GM19035 (cell line): ENCODE measurements at regions not wholly inside any gene's neighbourhood (a gene's known extent, or its start where the extent isn't known, plus 50 kb on each side); places are given as distances from the start of the nearest gene placed in this dataset.

ENCODE experiments used
- ATAC-seq: cut with Tn5 transposase; IDR thresholded peaks from one replicate; pipeline ENCODE4 v1.9.1; 2021; ENCODE audit not compliant: unreplicated experiment

DNA sequence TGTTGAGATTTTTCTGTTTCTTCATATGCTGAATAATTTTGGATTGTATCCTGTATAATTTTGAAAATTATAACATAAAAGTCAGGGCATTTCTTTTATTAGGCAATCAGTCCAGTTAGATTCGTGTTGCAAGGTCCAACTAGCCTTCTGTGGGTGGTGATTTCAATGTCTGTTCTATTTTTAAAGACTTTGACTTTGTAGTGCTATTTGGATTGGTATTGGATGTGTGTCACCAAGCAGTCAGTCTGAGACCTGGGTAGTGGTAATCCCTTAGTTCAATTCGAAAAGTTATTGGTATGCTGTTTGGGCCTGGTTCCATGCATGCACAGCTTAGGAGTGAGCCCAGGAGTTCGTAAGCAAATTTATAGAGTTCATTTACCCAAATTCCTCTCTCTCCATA lies 82.2 kb downstream of the EPDR1 start:
- no peak for ATAC-seq

- no peak for ATAC-seq
Observed at GRCh38 chr7:38006559-38006958, 86.1 kb downstream of the EPDR1 start.

DNA sequence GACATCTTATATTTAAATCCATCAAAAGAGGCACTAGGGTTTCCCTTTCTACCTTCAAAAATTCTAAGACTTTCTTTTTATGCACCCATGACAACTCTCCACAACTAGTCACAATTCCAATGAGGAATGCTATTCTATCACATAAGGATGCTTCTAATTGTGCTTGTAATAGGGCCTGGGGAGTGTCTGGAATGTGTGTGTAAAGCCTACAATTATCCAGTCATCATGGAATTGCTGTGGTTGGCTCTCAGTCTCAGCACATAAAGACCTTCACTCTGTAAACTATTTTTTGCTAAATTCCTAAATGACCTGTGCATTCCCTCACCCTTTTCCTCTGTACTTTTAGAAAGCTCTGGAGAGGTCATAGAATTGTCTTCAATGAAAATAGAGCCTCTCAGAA lies 86.7 kb downstream of the EPDR1 start:
- ATAC-seq: no peak

GRCh38 chr7:38013246-38013645 lies 92.8 kb downstream of the EPDR1 start:
- no peak for ATAC-seq

DNA sequence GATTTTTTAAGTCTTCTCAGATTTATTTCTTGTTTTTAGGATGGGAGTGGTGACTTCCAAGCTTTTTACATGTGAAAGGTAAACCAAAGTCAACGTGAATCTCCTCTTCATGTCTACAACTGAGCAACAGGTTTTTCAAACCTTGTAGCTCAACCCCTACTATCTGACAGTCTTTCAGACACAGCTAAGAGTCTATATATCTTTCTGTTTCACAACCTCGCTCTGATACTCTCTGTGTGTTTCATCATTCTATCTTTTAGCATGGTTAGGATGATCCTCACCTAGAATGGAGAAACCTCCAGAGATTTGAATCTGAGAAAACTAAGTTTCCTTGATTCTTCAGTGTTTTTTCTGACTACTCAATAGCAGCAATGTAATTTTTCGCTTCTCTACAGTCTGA lies 96.1 kb downstream of the EPDR1 start:
- ATAC-seq: no peak

DNA sequence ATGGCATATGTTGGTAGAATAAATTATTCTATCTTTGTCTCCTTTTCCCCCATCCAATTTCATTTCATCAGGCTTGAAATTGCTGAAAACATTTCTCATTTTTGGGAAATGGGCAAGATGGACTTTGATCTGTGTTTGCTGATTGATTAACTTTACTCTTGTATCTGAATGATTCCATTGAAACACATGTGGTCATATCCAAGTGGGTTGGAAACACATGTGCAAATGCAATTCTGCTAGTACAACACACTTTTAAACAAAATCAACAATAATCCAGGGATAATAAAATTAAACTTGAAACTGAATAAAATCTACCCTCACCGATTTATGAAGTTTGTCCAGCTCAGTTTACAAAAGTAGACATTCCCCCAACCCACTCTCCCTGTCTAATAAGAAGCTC lies 96.9 kb downstream of the EPDR1 start:
- ATAC-seq: no peak

DNA sequence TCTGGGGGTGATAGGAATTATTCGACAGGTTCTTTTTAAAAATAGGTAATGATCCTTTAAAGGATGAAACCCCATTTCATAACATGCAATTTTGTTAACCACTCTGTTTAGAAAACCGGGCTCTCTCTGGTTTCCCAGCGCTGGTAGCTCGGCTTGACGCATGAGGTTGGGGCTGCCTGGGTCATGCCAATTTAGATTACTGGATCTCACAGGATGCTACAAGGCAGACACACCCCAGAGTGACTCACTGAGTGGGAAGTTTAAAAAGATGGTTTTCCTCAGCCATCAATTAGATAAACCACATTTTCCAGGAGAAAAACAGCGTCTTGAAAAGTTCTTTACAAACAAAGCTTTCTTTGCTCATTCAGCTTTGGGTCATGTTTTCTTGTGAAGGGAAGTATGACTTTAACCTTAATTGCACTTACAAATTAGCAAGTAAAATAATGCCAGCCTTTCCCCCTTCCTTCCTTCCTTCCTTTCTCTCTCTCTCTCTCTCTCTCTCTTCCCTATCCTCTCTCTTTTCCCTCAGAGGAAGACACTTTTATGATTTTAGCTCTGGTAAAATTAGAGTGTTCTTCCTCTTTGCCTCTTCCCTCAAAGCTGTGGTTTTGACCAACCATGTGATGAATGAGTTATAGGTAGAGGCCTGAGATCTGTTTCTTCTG lies 99.8 kb downstream of the EPDR1 start:
- no peak for ATAC-seq

- no peak for ATAC-seq
Observed at GRCh38 chr7:38021892-38022291, 101.5 kb downstream of the EPDR1 start.

GRCh38 chr7:38025815-38026214 lies 105.4 kb downstream of the EPDR1 start:
- ATAC-seq: no peak

DNA sequence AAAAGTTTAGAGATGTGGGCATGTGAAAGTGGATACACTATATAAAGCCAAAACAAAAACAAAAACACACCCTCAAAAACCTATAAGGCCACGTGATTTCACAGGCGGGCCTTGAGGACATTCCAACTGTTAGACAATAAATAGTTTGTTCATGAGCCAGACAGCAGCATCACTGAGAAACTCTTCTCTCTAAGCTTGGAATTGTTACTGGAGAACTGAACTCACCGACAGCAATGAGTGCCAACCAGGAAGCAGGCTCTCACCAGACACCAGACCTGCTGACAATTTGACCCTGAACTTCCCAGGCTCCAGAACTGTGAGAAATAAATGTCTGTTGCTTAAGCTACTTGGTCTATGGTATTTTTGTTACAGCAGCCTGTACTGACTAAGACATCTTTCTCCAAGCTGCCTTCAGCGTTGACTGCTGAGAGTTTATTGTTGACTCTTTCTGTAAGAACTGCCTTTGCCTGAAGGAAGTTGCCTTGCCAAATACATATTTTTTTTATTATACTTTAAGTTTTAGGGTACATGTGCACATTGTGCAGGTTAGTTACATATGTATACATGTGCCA lies 107.5 kb downstream of the EPDR1 start:
- ATAC-seq: no peak

- ATAC-seq: no peak
Observed at GRCh38 chr7:38034062-38034908, 113.8 kb downstream of the EPDR1 start.

DNA sequence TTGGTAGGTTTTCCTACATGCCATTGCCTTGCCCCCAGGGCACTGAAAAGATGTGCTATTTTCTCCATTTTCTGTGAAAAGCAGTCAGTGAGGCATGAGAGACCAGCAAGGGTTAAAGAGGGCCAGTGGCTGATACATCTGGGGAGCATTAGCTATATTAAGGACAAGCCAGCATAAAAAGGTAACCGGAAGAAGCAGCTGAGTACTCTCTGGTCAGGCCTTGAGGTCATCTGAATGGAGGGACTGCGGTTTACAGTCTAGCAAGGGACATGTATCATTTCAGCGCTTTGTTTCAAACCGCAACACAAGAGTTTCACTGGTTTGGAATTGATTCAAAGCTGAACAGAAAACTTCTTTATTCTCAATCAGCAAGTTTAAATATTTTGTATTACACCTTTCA lies 120.4 kb downstream of the EPDR1 start:
- no peak for ATAC-seq

GRCh38 chr7:38049679-38050078 lies 128.4 kb upstream of the STARD3NL start:
- ATAC-seq: no peak

DNA sequence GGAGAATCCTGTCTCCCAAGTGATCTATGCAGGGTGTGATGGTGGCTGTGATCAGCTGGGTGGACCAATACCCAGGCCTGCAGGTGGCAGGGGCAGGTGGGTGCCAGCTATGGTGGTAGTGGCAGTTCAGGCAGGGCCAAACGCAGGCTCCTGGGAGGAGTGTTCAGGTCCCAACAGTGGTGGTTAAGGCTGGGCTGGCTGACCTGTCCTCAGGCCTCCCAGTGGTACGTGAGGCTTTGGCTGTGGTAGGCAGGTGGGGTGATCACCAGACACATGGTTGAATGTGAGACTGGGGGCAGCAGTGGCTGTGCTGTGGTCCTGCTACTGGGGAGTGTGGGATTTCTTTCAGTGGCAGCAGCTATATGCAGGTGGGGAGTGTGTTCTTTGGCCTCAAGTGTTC lies 126.7 kb upstream of the STARD3NL start:
- ATAC-seq: no peak

- ATAC-seq: no peak
Observed at GRCh38 chr7:38051786-38052185, 126.3 kb upstream of the STARD3NL start.

GRCh38 chr7:38052786-38053185 lies 125.3 kb upstream of the STARD3NL start:
- no peak for ATAC-seq

- no peak for ATAC-seq
Observed at GRCh38 chr7:38054199-38054598, 123.8 kb upstream of the STARD3NL start.

DNA sequence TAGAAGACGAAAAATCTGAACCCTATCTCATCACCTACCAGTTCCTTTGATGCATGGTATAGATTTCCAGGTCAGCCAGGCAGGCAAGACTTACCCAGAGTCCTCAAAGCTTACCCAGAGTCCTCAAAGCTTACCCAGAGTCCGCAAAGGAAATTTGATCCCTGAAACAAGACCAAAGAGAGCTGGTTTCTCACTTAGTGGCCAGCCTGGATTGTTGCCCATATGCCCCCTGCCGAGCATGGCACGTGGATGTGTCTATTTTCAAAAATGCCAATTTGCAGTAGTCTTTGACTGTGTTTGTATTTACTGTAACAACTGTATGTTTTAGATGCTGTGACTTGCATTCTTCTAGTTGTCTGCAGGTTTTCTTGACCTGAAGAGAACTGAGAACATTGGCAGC lies 120.2 kb upstream of the STARD3NL start:
- ATAC-seq: no peak

DNA sequence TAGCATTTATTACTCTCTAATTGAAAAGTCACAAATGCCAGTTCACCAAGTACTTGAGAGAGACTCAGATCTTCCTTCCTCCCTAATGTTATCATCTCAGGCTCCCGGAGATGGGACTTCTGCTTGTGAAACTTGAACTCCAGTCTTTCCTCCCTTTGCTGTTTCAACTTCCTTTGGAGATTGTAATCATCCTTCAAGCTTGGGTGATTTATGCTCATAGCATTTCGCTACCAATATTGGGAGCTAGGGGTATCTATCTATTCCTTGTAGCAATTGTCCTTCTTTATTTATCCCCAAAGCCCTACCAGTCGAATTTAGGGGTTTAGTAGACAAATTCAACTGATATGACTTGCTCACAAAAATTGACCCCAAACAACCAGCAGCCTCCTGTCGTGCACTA lies 117.9 kb upstream of the STARD3NL start:
- ATAC-seq: no peak

- ATAC-seq: no peak
Observed at GRCh38 chr7:38060637-38061036, 117.4 kb upstream of the STARD3NL start.

GRCh38 chr7:38066391-38066790 lies 111.7 kb upstream of the STARD3NL start:
- ATAC-seq: no peak

GRCh38 chr7:38068461-38068860 lies 109.6 kb upstream of the STARD3NL start:
- no peak for ATAC-seq
